ENCODE measurements at regions not wholly inside any gene's neighbourhood (a gene's known extent, or its start where the extent isn't known, plus 50 kb on each side); places are given as distances from the start of the nearest gene placed in this dataset.
"Not testable (repeated sequence)": the region's sequence is repeated elsewhere in the genome, so short reads cannot be mapped to it uniquely, and the experiment has no call there.

DNA sequence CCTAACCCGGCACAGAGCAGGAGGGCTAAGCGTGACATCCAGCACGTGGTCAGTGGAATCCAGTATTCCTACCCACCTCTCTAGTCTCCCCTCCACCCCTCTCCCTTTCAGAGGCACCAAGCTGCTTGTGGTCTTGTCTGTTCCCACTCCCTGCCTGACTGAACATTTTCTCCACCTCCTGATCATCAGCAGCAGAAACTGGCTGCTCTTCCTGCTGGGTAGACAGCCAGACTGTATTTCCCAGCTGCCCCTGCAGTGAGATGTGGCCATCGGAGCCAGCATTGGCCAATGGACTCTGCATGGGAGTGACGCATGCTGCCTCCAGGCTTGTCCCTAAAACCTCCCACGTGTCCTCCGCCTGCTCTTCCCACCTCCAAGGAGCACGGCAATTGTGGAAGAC lies 143.8 kb downstream of the OR4F15 start:
- H3K4me3 Mint-ChIP-seq (ENCODE audit: unreplicated experiment); H3K4me1 Mint-ChIP-seq (ENCODE audit: unreplicated experiment); H3K27ac Mint-ChIP-seq (ENCODE audit: unreplicated experiment); H3K36me3 Mint-ChIP-seq (ENCODE audit: low read depth, unreplicated experiment); H3K27me3 Mint-ChIP-seq (ENCODE audit: unreplicated experiment); H3K9me3 Mint-ChIP-seq (ENCODE audit: unreplicated experiment); DNase-seq (ENCODE audit: low spot score): not testable (repeated sequence)

DNA sequence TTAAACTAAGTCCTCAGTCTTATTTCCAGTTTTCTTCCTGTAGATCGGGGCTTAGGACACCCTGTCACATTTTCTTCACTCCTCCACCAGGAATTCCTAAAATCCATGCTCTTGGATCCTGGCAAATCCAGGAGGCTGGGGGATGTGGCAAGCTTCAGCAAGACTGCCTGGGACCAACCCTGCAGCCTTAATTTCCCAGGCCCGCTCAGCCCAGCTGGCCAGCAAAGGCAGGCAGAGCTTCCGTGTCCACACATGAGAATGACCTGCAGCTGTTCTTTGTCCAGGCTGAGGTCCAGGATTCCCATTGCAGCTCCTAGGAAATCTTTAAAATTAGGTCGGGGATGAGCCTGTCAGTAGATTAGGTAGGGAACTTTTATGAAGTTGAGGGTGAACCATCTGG lies 146.7 kb downstream of the OR4F15 start:
- not testable (repeated sequence) for DNase-seq (ENCODE audit: low spot score); H3K27ac Mint-ChIP-seq (ENCODE audit: unreplicated experiment); H3K36me3 Mint-ChIP-seq (ENCODE audit: low read depth, unreplicated experiment); H3K4me3 Mint-ChIP-seq (ENCODE audit: unreplicated experiment); H3K9me3 Mint-ChIP-seq (ENCODE audit: unreplicated experiment); H3K27me3 Mint-ChIP-seq (ENCODE audit: unreplicated experiment); H3K4me1 Mint-ChIP-seq (ENCODE audit: unreplicated experiment)

DNA sequence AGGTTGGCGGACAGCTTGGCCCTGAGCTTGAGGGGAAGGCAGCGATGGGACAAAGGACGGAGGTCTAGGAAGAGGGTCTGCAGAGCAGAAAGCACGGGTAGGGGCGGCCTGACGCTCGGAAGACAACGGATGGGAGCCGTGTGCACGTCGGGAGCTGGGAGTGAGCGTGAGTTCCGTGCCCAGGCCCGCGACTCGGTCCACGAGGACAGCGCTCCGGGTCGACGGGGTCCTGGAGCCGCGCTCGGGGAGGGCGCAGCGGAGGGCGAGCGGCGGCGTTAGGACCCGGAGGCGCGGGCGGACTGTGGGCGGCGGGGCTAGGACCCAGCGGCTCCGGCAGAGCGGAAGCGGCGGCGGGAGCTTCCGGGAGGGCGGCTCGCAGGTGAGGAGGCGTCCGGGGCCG lies 149.3 kb downstream of the OR4F15 start:
- not testable (repeated sequence) for DNase-seq (ENCODE audit: low spot score); H3K4me1 Mint-ChIP-seq (ENCODE audit: unreplicated experiment); H3K4me3 Mint-ChIP-seq (ENCODE audit: unreplicated experiment); H3K27ac Mint-ChIP-seq (ENCODE audit: unreplicated experiment); H3K9me3 Mint-ChIP-seq (ENCODE audit: unreplicated experiment); H3K36me3 Mint-ChIP-seq (ENCODE audit: low read depth, unreplicated experiment); H3K27me3 Mint-ChIP-seq (ENCODE audit: unreplicated experiment)

DNA sequence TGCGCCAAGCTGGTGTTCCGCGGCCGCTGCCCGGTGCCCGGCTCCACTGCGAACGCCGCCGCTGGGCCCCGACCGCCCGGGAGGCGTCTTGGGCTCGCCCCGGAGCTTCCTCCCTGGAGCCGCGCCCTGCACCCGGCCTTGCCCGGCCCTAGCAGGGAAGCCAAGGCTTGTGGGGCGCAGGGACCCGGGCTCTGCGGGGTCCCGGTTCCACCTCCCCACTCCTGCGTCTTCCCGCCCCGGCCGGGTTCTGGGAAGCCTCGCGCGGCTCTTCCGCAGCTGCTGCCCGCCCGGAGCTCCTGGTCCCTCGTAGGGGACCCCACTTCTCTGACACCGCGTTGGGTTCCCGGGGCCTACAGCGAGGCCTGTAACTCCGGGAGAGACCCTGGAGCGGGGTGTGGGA lies 149.8 kb downstream of the OR4F15 start:
- not testable (repeated sequence) for DNase-seq (ENCODE audit: low spot score); H3K9me3 Mint-ChIP-seq (ENCODE audit: unreplicated experiment); H3K4me1 Mint-ChIP-seq (ENCODE audit: unreplicated experiment); H3K36me3 Mint-ChIP-seq (ENCODE audit: low read depth, unreplicated experiment); H3K27me3 Mint-ChIP-seq (ENCODE audit: unreplicated experiment); H3K27ac Mint-ChIP-seq (ENCODE audit: unreplicated experiment); H3K4me3 Mint-ChIP-seq (ENCODE audit: unreplicated experiment)

DNA sequence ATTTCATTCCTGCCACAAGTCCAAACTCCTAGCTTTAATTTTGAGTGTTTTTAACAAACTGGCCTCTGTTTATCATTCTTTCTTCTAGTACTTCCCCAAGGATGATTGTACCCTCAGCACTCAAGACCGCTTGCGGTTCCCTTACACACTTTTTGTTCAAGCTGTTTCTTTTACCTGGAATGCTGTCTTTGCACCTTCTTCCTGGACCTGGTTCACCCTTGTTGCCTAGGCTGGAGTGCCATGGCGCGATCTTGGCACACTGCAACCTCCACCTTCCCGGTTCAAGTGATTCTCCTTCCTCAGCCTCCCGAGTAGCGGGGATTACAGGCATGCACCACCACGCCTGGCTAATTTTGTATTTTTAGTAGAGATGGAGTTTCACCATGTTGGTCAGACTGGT lies 151.7 kb downstream of the OR4F15 start:
- DNase-seq (ENCODE audit: low spot score); H3K36me3 Mint-ChIP-seq (ENCODE audit: low read depth, unreplicated experiment); H3K4me3 Mint-ChIP-seq (ENCODE audit: unreplicated experiment); H3K27ac Mint-ChIP-seq (ENCODE audit: unreplicated experiment); H3K27me3 Mint-ChIP-seq (ENCODE audit: unreplicated experiment); H3K4me1 Mint-ChIP-seq (ENCODE audit: unreplicated experiment); H3K9me3 Mint-ChIP-seq (ENCODE audit: unreplicated experiment): not testable (repeated sequence)

DNA sequence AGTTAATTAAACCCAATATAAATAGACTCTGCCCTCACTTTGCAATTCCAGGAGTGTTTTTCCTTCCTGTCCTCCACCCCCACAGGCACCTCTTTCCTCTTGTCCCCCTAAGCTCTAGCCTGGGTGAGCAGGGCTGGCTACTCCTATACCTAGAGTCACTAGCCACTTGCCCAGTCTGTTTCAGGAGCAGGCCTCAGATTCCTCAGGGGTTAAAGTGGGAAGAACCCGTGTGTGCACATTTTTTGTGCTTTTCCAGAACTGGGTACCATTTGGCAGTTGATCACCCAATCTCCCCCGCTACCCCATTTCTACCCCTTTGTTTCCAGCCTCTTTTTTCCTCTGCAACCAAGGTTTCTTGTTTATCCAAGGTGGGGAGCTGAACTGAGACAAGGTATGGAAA lies 153.4 kb downstream of the OR4F15 start:
- H3K4me1 Mint-ChIP-seq (ENCODE audit: unreplicated experiment); H3K9me3 Mint-ChIP-seq (ENCODE audit: unreplicated experiment); DNase-seq (ENCODE audit: low spot score); H3K27me3 Mint-ChIP-seq (ENCODE audit: unreplicated experiment); H3K27ac Mint-ChIP-seq (ENCODE audit: unreplicated experiment); H3K4me3 Mint-ChIP-seq (ENCODE audit: unreplicated experiment); H3K36me3 Mint-ChIP-seq (ENCODE audit: low read depth, unreplicated experiment): not testable (repeated sequence)

DNA sequence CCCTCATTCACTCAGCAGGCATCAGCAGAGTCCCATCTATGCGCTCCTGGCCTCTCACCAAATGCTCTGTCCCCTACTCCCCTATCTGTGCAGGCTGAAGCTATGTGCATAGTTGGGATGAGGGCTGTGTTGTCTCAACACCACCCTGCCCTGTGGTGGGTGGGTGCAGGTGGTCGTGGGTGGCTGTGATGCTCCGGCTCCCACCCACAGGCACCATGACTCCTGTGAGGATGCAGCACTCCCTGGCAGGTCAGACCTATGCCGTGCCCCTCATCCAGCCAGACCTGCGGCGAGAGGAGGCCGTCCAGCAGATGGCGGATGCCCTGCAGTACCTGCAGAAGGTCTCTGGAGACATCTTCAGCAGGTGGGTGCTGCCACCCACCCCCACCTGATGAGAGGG lies 153.9 kb downstream of the OR4F15 start:
- H3K36me3 Mint-ChIP-seq (ENCODE audit: low read depth, unreplicated experiment); H3K9me3 Mint-ChIP-seq (ENCODE audit: unreplicated experiment); H3K27ac Mint-ChIP-seq (ENCODE audit: unreplicated experiment); H3K4me1 Mint-ChIP-seq (ENCODE audit: unreplicated experiment); H3K27me3 Mint-ChIP-seq (ENCODE audit: unreplicated experiment); H3K4me3 Mint-ChIP-seq (ENCODE audit: unreplicated experiment): not testable (repeated sequence)
- peak; percentile 25 for DNase-seq (ENCODE audit: low spot score)

DNA sequence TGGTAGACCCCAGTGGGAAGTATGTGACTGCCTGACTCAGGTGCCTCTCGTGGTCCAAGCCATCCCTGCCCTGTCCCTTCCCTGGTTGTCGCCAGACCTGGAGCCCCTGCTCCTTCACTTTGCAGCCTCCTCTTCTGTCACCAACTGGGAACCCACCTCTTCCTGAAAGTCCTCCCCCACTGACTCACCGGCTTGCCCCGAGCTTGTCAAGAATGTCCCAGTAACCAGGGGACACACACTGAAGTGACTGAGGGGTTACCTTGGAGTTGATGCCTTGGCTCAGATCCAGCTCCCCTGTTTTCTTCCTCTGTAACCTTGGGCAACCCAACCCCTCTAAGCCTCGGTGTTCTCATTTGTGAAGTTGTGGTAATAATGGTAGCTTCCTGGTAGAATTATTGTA lies 155.4 kb downstream of the OR4F15 start:
- not testable (repeated sequence) for H3K4me1 Mint-ChIP-seq (ENCODE audit: unreplicated experiment); H3K4me3 Mint-ChIP-seq (ENCODE audit: unreplicated experiment); H3K27ac Mint-ChIP-seq (ENCODE audit: unreplicated experiment); DNase-seq (ENCODE audit: low spot score); H3K36me3 Mint-ChIP-seq (ENCODE audit: low read depth, unreplicated experiment); H3K9me3 Mint-ChIP-seq (ENCODE audit: unreplicated experiment); H3K27me3 Mint-ChIP-seq (ENCODE audit: unreplicated experiment)

DNA sequence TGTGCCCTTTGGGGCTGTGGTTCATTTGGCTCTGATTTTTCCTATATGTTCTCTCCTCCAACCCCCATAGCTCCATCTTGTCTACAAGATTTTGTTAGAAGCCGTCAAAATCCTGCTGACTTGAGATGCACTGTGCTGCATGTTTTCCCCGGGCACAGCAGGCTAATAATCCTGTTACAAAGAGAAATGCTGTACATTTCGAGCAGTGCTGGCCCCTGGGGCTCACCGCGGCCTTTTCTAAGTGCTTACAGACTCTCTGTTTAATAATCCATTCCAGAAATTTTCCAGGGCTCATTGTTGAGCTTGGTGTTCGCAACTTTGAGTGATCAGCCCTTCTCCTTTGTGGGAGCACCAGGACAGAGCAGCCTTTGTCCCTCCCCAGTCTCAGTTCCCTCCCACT lies 158.6 kb downstream of the OR4F15 start:
- H3K36me3 Mint-ChIP-seq (ENCODE audit: low read depth, unreplicated experiment); H3K27me3 Mint-ChIP-seq (ENCODE audit: unreplicated experiment); H3K9me3 Mint-ChIP-seq (ENCODE audit: unreplicated experiment); H3K27ac Mint-ChIP-seq (ENCODE audit: unreplicated experiment); H3K4me3 Mint-ChIP-seq (ENCODE audit: unreplicated experiment); DNase-seq (ENCODE audit: low spot score); H3K4me1 Mint-ChIP-seq (ENCODE audit: unreplicated experiment): not testable (repeated sequence)

DNA sequence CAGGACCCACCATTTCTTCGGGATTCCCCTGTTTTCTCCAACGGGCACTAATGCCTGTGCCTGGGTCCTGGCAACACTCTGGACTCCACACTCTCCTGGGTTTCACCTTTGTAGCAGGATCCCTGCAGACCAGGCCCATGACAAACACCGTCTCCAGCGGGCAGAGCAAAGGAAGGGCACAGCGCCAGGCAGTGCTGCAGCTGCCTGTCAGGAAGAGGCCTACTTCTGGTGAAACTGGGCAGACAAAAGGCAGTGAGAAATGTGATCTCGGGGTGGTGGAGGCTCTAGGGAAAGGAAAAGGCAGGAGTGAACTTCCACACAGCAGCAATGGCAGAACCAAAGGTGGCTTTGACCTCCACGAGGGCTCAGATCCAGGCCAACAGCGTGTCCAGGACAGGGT lies 165.3 kb downstream of the OR4F15 start:
- H3K9me3 Mint-ChIP-seq (ENCODE audit: unreplicated experiment); DNase-seq (ENCODE audit: low spot score); H3K4me1 Mint-ChIP-seq (ENCODE audit: unreplicated experiment); H3K36me3 Mint-ChIP-seq (ENCODE audit: low read depth, unreplicated experiment); H3K27me3 Mint-ChIP-seq (ENCODE audit: unreplicated experiment); H3K4me3 Mint-ChIP-seq (ENCODE audit: unreplicated experiment); H3K27ac Mint-ChIP-seq (ENCODE audit: unreplicated experiment): not testable (repeated sequence)

DNA sequence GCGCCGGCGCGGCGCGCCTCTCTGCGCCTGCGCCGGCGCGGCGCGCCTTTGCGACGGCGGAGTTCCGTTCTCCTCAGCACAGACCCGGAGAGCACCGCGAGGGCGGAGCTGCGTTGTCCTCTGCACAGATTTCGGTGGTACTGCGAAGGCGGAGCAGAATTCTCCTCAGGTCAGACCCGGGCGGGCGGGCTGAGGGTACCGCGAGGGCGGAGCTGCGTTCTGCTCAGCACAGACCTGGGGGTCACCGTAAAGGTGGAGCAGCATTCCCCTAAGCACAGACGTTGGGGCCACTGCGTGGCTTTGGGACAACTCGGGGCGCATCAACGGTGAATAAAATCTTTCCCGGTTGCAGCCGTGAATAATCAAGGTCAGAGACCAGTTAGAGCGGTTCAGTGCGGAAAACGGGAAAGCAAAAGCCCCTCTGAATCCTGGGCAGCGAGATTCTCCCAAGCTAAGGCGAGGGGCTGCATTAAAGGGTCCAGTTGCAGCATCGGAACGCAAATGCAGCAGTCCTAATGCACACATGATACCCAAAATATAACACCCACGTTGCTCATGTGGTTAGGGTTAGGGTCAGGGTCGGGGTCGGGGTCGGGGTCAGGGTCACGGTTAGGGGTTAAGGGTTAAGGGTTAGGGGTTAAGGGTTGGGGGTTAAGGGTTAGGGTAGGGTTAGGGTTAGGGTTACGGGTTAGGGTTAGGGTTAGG lies 168.4 kb downstream of the OR4F15 start:
- not testable (repeated sequence) for H3K4me1 Mint-ChIP-seq (ENCODE audit: unreplicated experiment); H3K4me3 Mint-ChIP-seq (ENCODE audit: unreplicated experiment); H3K36me3 Mint-ChIP-seq (ENCODE audit: low read depth, unreplicated experiment); H3K9me3 Mint-ChIP-seq (ENCODE audit: unreplicated experiment); H3K27ac Mint-ChIP-seq (ENCODE audit: unreplicated experiment); H3K27me3 Mint-ChIP-seq (ENCODE audit: unreplicated experiment)
- peak; percentile 38 for DNase-seq (ENCODE audit: low spot score)

Measured in endothelial cell (in vitro differentiated cells).